Activated CD4-positive, alpha-beta T cell treated with anti-CD3 and anti-CD28 coated beads, Interleukin-2, Interleukin-6, amounts not matched to agents 100 ng/mL and 50 ng/mL, durations not matched to agents 16 hours and 8 hours (primary cell): ENCODE measurements at regions not wholly inside any gene's neighbourhood (a gene's known extent, or its start where the extent isn't known, plus 50 kb on each side); places are given as distances from the start of the nearest gene placed in this dataset.
"Not testable (repeated sequence)": the region's sequence is repeated elsewhere in the genome, so short reads cannot be mapped to it uniquely, and the experiment has no call there.

ENCODE experiments used
- DNase-seq: peaks from one replicate; pipeline ENCODE4 v3.0.0-alpha.2; 2020

DNA sequence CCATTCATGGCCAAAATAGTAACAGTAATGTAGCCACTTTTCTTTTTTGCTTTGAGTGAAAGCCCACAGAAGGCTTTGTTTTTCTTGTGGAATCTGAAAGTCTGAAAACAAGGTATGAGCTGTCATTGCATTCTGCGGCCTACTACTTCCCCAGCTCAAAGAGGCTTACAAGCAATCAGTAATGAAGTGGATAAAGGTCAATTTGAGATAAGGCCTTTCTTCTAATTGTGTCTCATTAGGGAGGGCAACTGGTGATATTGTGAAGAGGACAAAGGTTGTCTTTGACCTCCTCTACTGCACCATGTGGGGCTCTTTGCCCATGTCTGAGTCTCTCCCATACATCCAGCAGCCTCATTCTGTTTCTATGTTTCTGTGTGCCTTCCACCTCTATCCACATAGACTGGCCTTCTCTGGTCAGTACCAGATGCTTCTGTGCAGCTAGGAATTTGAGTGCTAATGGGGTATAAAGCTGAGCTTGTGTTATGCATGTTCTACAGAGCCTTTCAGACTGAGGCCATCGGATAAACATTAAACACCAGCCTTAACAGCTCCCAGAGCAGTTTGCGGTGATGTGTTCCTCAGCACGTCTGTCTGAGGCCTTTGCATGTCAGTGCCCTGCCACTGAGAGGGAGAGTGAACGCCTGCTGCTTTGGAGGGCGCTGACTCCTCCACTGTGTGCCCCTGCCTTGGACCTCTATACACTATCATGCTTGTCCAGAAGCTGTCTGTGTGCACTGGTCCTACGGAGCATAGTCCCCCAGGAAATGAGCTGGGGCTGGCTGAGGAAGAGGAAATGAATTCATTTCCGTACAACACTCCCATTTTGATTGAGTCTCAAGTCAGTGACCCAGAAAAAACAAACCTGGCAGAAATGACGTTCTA is 80.2 kb downstream of the SH2D1A start:
- no peak for DNase-seq

DNA sequence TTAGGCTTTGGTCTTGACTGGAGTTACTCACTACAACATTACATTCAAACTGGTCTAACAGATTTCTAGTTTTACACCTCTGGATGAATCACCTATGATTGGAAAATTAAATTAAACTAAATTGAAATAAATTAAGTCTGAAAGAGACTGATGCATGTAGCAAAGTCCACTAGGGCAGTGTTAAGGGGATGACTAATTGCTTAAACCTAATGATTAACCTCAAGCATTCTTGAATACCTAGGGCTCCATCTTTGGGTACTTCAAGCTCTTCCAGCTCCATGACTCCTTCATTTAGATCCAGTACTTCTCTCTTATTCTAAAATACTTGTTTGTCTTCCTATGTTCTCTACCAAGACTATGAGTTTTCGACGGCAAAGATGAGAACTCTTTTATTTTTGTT is 86.8 kb downstream of the SH2D1A start:
- DNase-seq: no peak

DNA sequence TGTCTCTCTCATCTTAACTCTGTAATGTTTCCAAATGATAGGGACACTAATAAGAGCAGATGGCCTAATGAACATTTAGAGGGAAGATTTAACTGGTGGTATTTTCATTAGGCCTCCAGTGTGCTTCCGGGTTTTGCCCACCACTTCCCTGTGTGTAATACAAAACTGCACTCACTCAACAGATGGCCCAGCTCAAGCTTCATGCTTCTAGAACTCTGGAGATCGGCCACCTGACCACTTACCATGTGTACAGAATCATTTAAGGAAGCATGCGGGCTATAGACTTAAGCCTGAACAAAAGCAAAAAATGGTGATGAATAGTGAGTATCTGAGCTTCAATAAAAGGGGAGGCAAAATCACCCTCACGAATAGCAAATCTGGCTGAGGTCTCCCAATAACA is 89.3 kb downstream of the SH2D1A start:
- no peak for DNase-seq

DNA sequence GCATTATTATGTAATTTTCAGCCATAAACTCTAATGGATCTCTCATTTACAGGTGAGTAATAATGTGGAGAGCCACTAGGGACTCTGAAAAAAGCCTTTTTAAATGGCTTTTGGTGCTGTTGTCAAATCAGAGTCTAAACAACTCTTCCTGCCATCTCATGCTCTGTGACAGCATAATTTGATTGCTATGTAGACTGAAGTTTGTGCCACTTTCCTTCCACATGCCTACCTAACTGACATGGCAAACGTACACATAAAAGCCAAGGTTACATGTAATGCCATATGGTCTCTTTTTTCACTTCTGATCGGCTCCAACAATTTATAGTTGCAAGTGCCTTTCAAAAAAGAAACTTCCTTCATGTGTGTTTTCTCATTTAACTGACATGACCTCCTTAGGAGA is 94.3 kb downstream of the SH2D1A start:
- no peak for DNase-seq

DNA sequence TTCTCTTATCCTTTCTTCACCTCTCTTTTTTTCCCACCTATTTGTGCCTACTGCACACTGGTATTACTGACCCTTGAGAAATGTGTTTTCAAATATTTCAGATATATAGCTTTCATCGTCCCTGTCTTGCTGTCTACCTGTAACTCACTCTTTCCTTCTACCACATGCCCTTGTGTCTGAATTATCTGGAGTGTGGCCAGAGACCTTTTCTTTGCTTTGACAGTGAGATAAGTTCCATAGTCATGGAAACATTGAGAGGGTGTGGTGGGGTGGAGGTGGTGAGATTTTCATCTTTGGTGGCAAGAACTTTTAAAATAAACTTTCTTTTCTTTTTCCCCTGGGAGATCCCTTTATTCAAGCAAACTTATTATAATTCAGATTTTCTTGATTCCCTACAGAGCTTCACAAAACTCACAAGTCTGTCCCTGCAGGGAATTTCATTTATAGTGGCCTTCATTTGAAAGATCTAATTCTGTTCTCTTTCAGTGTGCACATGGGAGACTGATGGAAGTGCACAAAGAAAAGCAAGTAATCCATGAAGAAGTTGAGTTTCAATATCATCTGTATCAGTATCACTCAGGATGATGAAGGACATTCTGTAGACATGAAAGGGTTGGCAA is 95.7 kb downstream of the SH2D1A start:
- DNase-seq: no peak

- DNase-seq: no peak
These were observed 109.6 kb downstream of the SH2D1A start for GRCh38 chrX:124455966-124456365.

DNA sequence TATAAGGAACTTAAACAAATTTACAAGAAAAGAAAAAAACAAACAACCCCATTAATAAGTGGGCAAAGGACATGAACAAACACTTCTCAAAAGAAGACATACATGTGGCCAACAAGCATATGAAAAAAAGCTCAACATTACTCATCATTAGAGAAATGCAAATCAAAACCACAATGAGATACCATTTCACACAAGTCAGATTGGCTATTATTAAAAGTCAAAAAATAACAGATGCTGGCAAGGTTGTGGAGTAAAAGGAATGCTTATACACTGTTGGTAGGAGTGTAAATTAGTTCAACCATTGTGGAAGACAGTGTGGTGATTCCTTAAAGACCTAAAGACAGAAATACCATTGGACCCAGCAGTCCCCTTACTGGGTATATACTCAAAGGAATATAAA is 113.5 kb downstream of the SH2D1A start:
- DNase-seq: not testable (repeated sequence)

DNA sequence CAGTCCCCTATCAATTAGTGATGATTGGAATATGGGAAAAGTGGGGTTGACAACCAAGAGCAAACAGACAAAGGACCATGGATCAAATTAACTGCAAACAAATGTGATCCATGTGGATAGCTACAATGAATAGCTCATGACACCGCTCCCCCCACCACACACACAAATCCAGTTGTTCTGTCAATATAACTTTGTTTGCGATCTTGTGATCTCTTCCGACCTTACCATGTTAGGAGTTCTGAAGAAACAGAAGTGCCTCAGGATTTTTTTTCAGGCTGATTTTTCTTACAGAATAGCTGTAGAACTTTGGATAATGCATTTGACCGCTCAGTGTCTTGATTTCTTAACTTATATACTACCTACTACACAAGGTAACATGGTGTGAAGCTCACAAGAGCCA is 116.6 kb downstream of the SH2D1A start:
- no peak for DNase-seq

- DNase-seq: no peak
These were observed 120.8 kb downstream of the SH2D1A start for GRCh38 chrX:124467202-124467601.

DNA sequence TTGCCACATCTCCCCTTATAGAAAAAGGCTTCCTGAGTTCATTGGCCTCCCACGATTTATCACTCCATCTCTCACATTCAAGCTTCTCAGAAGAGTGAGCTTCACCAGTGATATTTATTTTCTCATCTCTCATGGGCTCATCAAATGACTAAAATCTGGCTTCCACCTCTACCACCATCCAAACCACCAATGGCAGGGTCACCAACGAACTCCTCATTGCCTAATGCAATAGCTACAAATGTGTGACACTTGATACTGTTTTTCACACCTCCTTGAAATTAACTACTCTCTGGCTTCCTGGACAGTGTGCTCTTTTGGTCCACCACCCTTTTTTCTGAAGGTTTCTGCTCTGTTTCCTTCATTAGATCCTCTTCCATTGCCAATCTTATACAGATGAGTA is 129.0 kb downstream of the SH2D1A start:
- DNase-seq: peak; percentile 15

GRCh38 chrX:124476562-124476961 is 130.2 kb downstream of the SH2D1A start:
- no peak for DNase-seq

GRCh38 chrX:124478046-124478445 is 131.7 kb downstream of the SH2D1A start:
- DNase-seq: no peak

DNA sequence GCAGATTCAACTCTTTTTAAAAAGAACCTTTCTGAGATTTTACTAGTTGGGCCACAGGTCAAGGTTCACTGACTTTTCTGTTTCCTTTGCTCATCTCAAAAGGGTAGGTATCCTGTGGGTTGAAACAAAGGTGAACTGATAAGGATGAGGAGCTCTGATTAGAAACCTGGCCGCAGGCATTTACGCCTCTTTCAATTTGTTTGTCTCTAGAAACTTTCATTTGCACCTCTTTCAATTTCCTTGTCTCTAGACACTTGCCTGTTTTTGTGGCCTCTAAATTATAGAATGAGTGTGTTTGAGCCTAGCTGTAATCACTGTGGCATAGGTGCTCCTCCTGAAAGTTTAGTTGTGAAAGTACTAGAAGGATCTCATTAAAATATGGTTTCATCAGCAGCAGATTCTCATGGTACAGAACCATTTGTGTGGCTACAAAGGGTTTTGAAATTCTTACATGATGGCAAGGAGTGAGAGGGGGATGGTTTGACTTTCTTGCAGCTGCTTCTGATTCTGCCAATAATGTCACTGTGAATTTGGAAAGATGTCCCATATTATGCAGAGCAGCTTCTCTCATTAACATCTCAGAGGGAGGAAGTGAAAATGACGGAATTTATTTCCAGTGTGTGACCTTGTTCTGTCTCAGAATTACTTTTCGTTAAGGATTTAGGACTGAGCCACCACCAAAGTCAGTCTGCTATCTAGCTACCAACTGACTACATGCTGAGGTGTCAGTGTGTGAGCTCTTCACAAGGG is 142.2 kb downstream of the SH2D1A start:
- DNase-seq: no peak

- DNase-seq: no peak
These were observed 147.6 kb downstream of the SH2D1A start for GRCh38 chrX:124493984-124494383.

DNA sequence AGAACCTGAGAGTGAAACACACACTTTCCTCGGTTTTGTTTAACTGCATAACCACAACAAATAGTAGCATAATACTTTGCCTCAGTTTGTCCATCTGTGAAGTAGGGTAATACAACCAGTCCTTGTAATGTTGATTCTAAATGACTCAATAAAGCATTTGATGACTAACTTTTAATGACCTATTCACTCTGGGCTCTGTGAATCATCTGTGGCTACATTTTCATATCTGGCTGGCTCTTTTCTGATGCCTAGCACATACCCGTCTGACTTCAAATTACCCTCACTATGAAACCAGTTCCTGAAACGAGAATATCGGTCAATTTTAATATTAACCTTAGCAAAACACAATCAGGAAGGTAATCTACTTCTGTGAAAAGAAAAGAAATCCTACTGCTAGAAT is 151.0 kb downstream of the SH2D1A start:
- peak; percentile 10 for DNase-seq

GRCh38 chrX:124501586-124501985 is 155.2 kb downstream of the SH2D1A start:
- DNase-seq: no peak

GRCh38 chrX:124502166-124502565 is 155.8 kb downstream of the SH2D1A start:
- no peak for DNase-seq

DNA sequence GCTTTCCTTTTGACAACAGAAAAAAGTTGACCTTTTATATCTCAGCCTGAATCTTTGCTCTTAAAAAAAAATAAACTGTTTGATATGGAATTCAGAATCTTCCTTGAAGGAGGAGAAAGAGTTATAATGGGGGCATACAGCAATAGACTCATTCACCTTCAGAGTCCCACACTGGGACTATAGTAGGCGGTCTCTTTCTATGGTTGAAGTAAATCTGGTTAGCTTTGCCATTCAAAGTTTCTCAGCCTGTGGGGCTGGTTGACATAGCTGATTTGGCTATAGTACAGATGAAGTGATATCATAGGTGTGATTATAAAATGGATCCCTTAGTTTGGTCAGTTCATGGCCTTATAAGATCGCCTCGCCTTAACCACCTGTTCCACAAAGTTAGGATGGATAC is 156.2 kb downstream of the SH2D1A start:
- DNase-seq: no peak

- no peak for DNase-seq
These were observed 158.0 kb downstream of the SH2D1A start for GRCh38 chrX:124504111-124504983.

GRCh38 chrX:124506066-124506465 is 159.7 kb downstream of the SH2D1A start:
- DNase-seq: no peak

DNA sequence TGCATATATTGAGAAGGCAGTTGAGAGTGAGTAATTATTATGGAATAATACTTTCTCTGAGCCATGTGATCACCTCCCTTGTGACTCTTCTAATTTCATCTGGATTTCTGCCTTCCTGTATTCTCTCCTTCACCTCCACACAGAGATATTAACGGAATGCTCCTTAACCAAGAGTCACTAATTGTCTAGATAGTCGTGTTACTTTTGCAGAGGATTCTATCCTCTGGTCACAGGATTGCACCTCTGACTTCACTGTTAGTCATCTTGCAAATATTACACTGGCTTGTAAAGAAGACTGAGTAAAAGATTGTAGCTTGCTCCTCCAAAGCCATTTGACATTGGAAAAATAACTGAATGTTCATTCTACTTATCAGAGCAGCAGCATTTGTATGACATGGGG is 160.9 kb downstream of the SH2D1A start:
- no peak for DNase-seq

DNA sequence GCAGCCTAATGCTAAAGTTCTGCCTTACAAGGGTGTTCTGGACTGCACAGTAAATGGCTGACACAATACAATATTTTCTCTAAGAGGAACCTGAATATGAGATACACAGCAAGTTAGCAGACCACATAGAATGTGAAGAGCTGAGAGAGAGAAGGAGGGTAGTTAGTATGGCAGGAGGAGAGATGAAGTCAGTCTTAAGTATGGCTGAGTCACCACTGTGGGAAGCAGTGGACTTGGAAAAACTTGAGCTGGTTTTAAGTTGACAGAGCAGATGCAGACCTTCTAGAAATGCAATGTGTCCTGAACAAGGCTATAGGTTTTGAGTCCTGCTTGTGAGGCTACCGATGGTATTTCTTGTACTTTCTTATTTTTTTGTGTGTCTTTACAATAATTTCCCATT is 172.5 kb downstream of the SH2D1A start:
- no peak for DNase-seq

GRCh38 chrX:124524852-124525251 is 178.5 kb downstream of the SH2D1A start:
- DNase-seq: no peak
